ENCODE measurements at regions not wholly inside any gene's neighbourhood (a gene's known extent, or its start where the extent isn't known, plus 50 kb on each side); places are given as distances from the start of the nearest gene placed in this dataset.

- no peak for DNase-seq (ENCODE audit: low read depth)
- no peak for TF ChIP-seq CTCF (IDR thresholded peaks at IDR 0.05; ENCODE audit: control insufficient read depth, extremely low read depth, insufficient read depth)
- H3K4me3 ChIP-seq (ENCODE audit: low read depth, low read length) = no peak overlapping the region
Measured at GRCh38 chr3:166209701-166210100, 372.5 kb upstream of the BCHE start.

GRCh38 chr3:166205158-166205557 lies 367.9 kb upstream of the BCHE start:
- H3K4me3 ChIP-seq (ENCODE audit: low read depth, low read length) = no peak overlapping the region
- no peak for TF ChIP-seq CTCF (IDR thresholded peaks at IDR 0.05; ENCODE audit: control insufficient read depth, extremely low read depth, insufficient read depth)
- no peak for DNase-seq (ENCODE audit: low read depth)

GRCh38 chr3:166201476-166201875 lies 364.3 kb upstream of the BCHE start:
- H3K4me3 ChIP-seq (ENCODE audit: low read depth, low read length) = no peak overlapping the region
- no peak for TF ChIP-seq CTCF (IDR thresholded peaks at IDR 0.05; ENCODE audit: control insufficient read depth, extremely low read depth, insufficient read depth)
- no peak for DNase-seq (ENCODE audit: low read depth)

GRCh38 chr3:166199491-166199890 lies 362.3 kb upstream of the BCHE start:
- no peak overlapping the region for H3K4me3 ChIP-seq (ENCODE audit: low read depth, low read length)
- TF ChIP-seq CTCF (IDR thresholded peaks at IDR 0.05; ENCODE audit: control insufficient read depth, extremely low read depth, insufficient read depth) = no peak
- DNase-seq (ENCODE audit: low read depth) = no peak

- no peak overlapping the region for H3K4me3 ChIP-seq (ENCODE audit: low read depth, low read length)
- TF ChIP-seq CTCF (IDR thresholded peaks at IDR 0.05; ENCODE audit: control insufficient read depth, extremely low read depth, insufficient read depth) = no peak
- no peak for DNase-seq (ENCODE audit: low read depth)
Measured at GRCh38 chr3:166195808-166196207, 358.6 kb upstream of the BCHE start.

GRCh38 chr3:166191411-166191810 lies 354.2 kb upstream of the BCHE start:
- no peak for DNase-seq (ENCODE audit: low read depth)
- no peak for TF ChIP-seq CTCF (IDR thresholded peaks at IDR 0.05; ENCODE audit: control insufficient read depth, extremely low read depth, insufficient read depth)
- no peak overlapping the region for H3K4me3 ChIP-seq (ENCODE audit: low read depth, low read length)

GRCh38 chr3:166190360-166190759 lies 353.1 kb upstream of the BCHE start:
- no peak for DNase-seq (ENCODE audit: low read depth)
- no peak for TF ChIP-seq CTCF (IDR thresholded peaks at IDR 0.05; ENCODE audit: control insufficient read depth, extremely low read depth, insufficient read depth)
- no peak overlapping the region for H3K4me3 ChIP-seq (ENCODE audit: low read depth, low read length)
